HG03025 (cell line): ENCODE measurements at regions not wholly inside any gene's neighbourhood (a gene's known extent, or its start where the extent isn't known, plus 50 kb on each side); places are given as distances from the start of the nearest gene placed in this dataset.

Experiments
- ATAC-seq: cut with Tn5 transposase; IDR thresholded peaks from one replicate; pipeline ENCODE4 v1.9.1; 2021; ENCODE audit warnings: mild to moderate bottlenecking, moderate library complexity; ENCODE audit not compliant: unreplicated experiment, low FRiP score

GRCh38 chr3:44012160-44012899 is 229.4 kb upstream of the TOPAZ1 start:
- no peak for ATAC-seq

GRCh38 chr3:44013967-44014366 is 227.7 kb upstream of the TOPAZ1 start:
- ATAC-seq = no peak

- ATAC-seq = no peak
Measured at GRCh38 chr3:44015170-44015569, 226.5 kb upstream of the TOPAZ1 start.

- ATAC-seq = no peak
Measured at GRCh38 chr3:44016818-44017217, 224.9 kb upstream of the TOPAZ1 start.

GRCh38 chr3:44018926-44019325 is 222.8 kb upstream of the TOPAZ1 start:
- no peak for ATAC-seq

- no peak for ATAC-seq
Measured at GRCh38 chr3:44019736-44020135, 221.9 kb upstream of the TOPAZ1 start.

- no peak for ATAC-seq
Measured at GRCh38 chr3:44020143-44020542, 221.5 kb upstream of the TOPAZ1 start.

GRCh38 chr3:44021651-44022594 is 219.8 kb upstream of the TOPAZ1 start:
- no peak for ATAC-seq

GRCh38 chr3:44023961-44024593 is 217.6 kb upstream of the TOPAZ1 start:
- no peak for ATAC-seq

- ATAC-seq = no peak
Measured at GRCh38 chr3:44026220-44026865, 215.3 kb upstream of the TOPAZ1 start.

GRCh38 chr3:44029100-44029499 is 212.6 kb upstream of the TOPAZ1 start:
- no peak for ATAC-seq

GRCh38 chr3:44030285-44030684 is 211.4 kb upstream of the TOPAZ1 start:
- no peak for ATAC-seq

GRCh38 chr3:44030687-44031305 is 210.9 kb upstream of the TOPAZ1 start:
- ATAC-seq = no peak

GRCh38 chr3:44031387-44032380 is 210.0 kb upstream of the TOPAZ1 start:
- ATAC-seq = no peak

GRCh38 chr3:44032487-44032886 is 209.2 kb upstream of the TOPAZ1 start:
- no peak for ATAC-seq

GRCh38 chr3:44033123-44033522 is 208.6 kb upstream of the TOPAZ1 start:
- ATAC-seq = no peak

GRCh38 chr3:44036850-44037249 is 204.8 kb upstream of the TOPAZ1 start:
- no peak for ATAC-seq

- no peak for ATAC-seq
Measured at GRCh38 chr3:44039006-44039405, 202.7 kb upstream of the TOPAZ1 start.

GRCh38 chr3:44041726-44042125 is 200.0 kb upstream of the TOPAZ1 start:
- no peak for ATAC-seq
